ENCODE measurements at regions not wholly inside any gene's neighbourhood (a gene's known extent, or its start where the extent isn't known, plus 50 kb on each side); places are given as distances from the start of the nearest gene placed in this dataset.

- no peak for TF ChIP-seq CTCF (IDR thresholded peaks at IDR 0.05 in 2 of 3, conservative IDR thresholded peaks at IDR 0.05 in 1 of 3; ENCODE audit: control insufficient read depth in 2 of 3, extremely low read depth in 1 of 3, insufficient read depth in 1 of 3, low read depth in 3 of 3, low read length in 3 of 3)
- TF ChIP-seq REST (IDR thresholded peaks at IDR 0.05; ENCODE audit: low read depth, low read length), result no peak
- no peak for TF ChIP-seq CREB1 (IDR thresholded peaks at IDR 0.05; ENCODE audit: low read depth)
- no peak for TF ChIP-seq NRF1 (conservative IDR thresholded peaks at IDR 0.05; ENCODE audit: low read depth, low read length)
- no peak for TF ChIP-seq HDAC2 (IDR thresholded peaks at IDR 0.05)
Measured at GRCh38 chr16:73390491-73390890, 342.6 kb upstream of the ZFHX3 start.
